ENCODE measurements at regions not wholly inside any gene's neighbourhood (a gene's known extent, or its start where the extent isn't known, plus 50 kb on each side); places are given as distances from the start of the nearest gene placed in this dataset.

GRCh38 chr5:73242735-73243134 lies 69.7 kb downstream of the TMEM174 start:
- Histone ChIP-seq H3K36me3 (no peaks in the 10 kb centered on the region), H3K9me3 (no peaks in the 10 kb centered on the region), H3K27me3 (peaks cover 0 to 7% of the 10 kb centered on the region in 2 donors), H3K4me1 (no peaks in the 10 kb centered on the region), H3K27ac (no peak overlapping the region), H3K4me3 (no peak overlapping the region)
- TF ChIP-seq POLR2A (IDR thresholded peaks at IDR 0.05) (no peak), POLR2AphosphoS5 (IDR thresholded peaks at IDR 0.05) (no peak)
- TF ChIP-seq, protein P1, sequence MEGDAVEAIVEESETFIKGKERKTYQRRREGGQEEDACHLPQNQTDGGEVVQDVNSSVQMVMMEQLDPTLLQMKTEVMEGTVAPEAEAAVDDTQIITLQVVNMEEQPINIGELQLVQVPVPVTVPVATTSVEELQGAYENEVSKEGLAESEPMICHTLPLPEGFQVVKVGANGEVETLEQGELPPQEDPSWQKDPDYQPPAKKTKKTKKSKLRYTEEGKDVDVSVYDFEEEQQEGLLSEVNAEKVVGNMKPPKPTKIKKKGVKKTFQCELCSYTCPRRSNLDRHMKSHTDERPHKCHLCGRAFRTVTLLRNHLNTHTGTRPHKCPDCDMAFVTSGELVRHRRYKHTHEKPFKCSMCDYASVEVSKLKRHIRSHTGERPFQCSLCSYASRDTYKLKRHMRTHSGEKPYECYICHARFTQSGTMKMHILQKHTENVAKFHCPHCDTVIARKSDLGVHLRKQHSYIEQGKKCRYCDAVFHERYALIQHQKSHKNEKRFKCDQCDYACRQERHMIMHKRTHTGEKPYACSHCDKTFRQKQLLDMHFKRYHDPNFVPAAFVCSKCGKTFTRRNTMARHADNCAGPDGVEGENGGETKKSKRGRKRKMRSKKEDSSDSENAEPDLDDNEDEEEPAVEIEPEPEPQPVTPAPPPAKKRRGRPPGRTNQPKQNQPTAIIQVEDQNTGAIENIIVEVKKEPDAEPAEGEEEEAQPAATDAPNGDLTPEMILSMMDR (IDR thresholded peaks at IDR 0.05), result no peak
- intact Hi-C loops (cut with DNase I; ENCODE audit: low total_unique reads), result no loop called here
- DNase-seq (ENCODE audit: low spot score in 2 of 2), result no peak

GRCh38 chr5:73238873-73239272 lies 65.9 kb downstream of the TMEM174 start:
- Histone ChIP-seq H3K36me3 (no peaks in the 10 kb centered on the region), H3K4me1 (no peaks in the 10 kb centered on the region), H3K4me3 (no peak overlapping the region), H3K27ac (no peak overlapping the region), H3K9me3 (no peaks in the 10 kb centered on the region), H3K27me3 (peaks cover 0 to 14% of the 10 kb centered on the region in 2 donors)
- intact Hi-C loops (cut with DNase I; ENCODE audit: low total_unique reads), result no loop called here
- DNase-seq (ENCODE audit: low spot score in 2 of 2), result no peak
- TF ChIP-seq POLR2AphosphoS5 (IDR thresholded peaks at IDR 0.05) (no peak), POLR2A (IDR thresholded peaks at IDR 0.05) (no peak)
- TF ChIP-seq, protein P1 (IDR thresholded peaks at IDR 0.05), result no peak

DNA sequence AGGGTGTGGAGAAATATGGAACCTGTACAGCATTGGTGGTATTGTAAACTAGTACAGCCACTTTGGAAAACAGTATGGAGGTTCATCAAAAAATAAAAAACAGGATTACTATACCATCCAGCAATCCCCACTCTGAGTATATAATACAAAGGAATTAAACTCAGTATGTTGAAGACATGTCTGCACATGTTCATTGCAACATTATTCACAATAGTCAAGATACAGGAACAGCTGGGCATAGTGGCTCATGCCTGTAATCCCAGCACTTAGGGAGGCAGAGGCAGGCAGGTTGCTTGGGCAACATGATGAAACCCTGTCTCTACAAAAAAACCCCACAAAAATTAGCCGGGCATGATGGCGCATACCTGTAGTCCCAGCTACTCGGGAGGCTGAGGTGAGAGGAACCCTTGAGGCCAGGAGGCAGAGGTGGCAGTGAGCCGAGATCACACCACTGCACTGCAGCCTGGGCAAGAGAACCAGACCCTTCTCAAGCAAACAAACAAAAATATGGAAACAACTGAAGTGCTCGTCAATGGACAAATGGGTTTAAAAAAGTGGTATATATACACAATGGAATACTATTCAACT lies 63.6 kb downstream of the TMEM174 start:
- peaks cover 3 to 4% of the 10 kb centered on the region in 2 donors for H3K4me1 ChIP-seq

GRCh38 chr5:73234204-73234555 lies 61.2 kb downstream of the TMEM174 start:
- intact Hi-C loops (cut with DNase I; ENCODE audit: low total_unique reads), result no loop called here
- Histone ChIP-seq H3K27me3 (peaks cover 2 to 53% of the 10 kb centered on the region in 2 donors), H3K27ac (no peak overlapping the region), H3K4me1 (peaks cover 3 to 4% of the 10 kb centered on the region in 2 donors), H3K36me3 (no peaks in the 10 kb centered on the region), H3K9me3 (no peaks in the 10 kb centered on the region), H3K4me3 (peak overlapping the region in 2 of 3 donors; percentile 45 to 67)
- no peak for DNase-seq (ENCODE audit: low spot score in 2 of 2)
- TF ChIP-seq, protein P1 (IDR thresholded peaks at IDR 0.05), result no peak
- no peak for TF ChIP-seq POLR2A (IDR thresholded peaks at IDR 0.05)
- TF ChIP-seq POLR2AphosphoS5 (IDR thresholded peaks at IDR 0.05), result no peak

More for the DNA sequence above, 63.6 kb downstream of the TMEM174 start:
- intact Hi-C loops (cut with DNase I; ENCODE audit: low total_unique reads), result no loop called here
- Histone ChIP-seq H3K36me3 (no peaks in the 10 kb centered on the region), H3K4me3 (no peak overlapping the region), H3K27me3 (peaks cover 2 to 37% of the 10 kb centered on the region in 2 donors), H3K27ac (no peak overlapping the region), H3K9me3 (no peaks in the 10 kb centered on the region)
- TF ChIP-seq POLR2AphosphoS5 (IDR thresholded peaks at IDR 0.05) (no peak), POLR2A (IDR thresholded peaks at IDR 0.05) (no peak)
- TF ChIP-seq, protein P1 (IDR thresholded peaks at IDR 0.05), result no peak
- DNase-seq (ENCODE audit: low spot score in 2 of 2), result no peak

GRCh38 chr5:73233461-73234203 lies 60.6 kb downstream of the TMEM174 start:
- Histone ChIP-seq H3K4me3 (peak overlapping the region; percentile 36 to 67 (median 45)), H3K27me3 (peaks cover 2 to 53% of the 10 kb centered on the region in 2 donors), H3K4me1 (peaks cover 3 to 4% of the 10 kb centered on the region in 2 donors), H3K27ac (no peak overlapping the region), H3K9me3 (no peaks in the 10 kb centered on the region), H3K36me3 (no peaks in the 10 kb centered on the region)
- no peak for DNase-seq (ENCODE audit: low spot score in 2 of 2)
- no peak for TF ChIP-seq POLR2A (IDR thresholded peaks at IDR 0.05)
- TF ChIP-seq, protein P1 (IDR thresholded peaks at IDR 0.05), result no peak
- TF ChIP-seq POLR2AphosphoS5 (IDR thresholded peaks at IDR 0.05), result no peak
- intact Hi-C loops (cut with DNase I; ENCODE audit: low total_unique reads), result no loop called here

All from breast epithelium (tissue), 4 donors.